Epidermal melanocyte (primary cell): ENCODE measurements at regions not wholly inside any gene's neighbourhood (a gene's known extent, or its start where the extent isn't known, plus 50 kb on each side); places are given as distances from the start of the nearest gene placed in this dataset.
"Not testable (repeated sequence)": the region's sequence is repeated elsewhere in the genome, so short reads cannot be mapped to it uniquely, and the experiment has no call there.

Experiments
- DNase-seq: peaks from one replicate; pipeline ENCODE4 v3.0.0; 2011; ENCODE audit warnings: low spot score; ENCODE audit not compliant: insufficient read length

DNA sequence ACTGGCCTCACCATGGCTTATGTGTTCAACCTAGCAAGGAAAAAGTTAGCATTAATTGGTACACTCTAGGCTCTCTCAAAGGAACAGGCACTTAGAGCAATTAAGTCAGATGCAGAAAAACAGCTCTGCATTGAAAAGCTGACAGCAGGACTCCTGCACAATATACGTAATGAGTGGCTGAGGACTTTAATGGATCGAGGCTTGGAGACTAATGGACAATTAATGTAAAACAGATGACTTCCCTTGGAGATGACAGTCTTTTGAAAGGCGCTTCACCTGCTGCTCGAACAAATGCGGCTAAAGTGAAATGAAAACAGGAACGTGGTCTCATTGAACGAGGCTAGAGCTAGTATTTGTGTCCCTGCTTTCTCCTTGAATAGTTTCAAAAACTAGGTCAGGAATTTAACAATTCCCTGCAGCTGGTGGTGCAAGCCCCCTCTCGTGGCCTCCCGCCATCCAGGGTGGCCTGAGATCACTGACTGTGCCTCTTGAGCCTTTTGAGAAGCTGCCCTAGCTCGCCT is 137.1 kb downstream of the ELOVL4 start:
- no peak for DNase-seq

DNA sequence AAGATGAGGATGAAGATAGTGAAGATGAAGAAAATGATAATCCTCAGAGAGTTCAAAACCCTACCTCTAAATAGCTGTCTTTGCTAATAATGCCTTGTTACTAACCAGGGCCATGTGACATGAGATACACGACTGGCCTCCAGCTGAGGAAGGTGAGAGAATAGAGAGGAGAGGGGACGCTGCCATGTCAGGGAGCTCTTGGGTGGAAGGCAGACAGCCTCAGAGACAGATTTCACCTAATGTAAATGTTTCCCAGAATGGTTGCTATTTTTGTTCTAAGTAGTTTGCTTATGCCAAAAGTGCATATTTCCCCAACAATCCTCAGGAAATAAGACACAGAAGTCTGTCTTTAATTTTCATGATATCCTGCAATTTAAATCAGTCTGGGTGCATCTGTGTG is 138.4 kb downstream of the ELOVL4 start:
- DNase-seq = no peak

DNA sequence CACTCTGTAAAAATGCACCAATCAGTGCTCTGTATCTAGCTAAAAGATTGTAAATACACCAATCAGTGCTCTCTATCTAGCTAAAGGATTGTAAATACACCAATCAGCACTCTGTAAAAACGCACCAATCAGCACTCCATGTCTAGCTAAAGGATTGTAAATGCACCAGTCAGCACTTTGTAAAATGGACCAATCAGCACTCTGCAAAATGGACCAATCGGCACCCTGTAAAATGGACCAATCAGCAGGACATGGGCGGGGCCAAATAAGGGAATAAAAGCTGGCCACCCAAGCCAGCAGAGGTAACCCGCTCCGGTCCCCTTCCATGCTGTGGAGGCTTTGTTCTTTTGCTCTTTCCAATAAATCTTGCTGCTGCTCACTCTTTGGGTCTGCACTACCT is 140.7 kb downstream of the ELOVL4 start:
- not testable (repeated sequence) for DNase-seq

DNA sequence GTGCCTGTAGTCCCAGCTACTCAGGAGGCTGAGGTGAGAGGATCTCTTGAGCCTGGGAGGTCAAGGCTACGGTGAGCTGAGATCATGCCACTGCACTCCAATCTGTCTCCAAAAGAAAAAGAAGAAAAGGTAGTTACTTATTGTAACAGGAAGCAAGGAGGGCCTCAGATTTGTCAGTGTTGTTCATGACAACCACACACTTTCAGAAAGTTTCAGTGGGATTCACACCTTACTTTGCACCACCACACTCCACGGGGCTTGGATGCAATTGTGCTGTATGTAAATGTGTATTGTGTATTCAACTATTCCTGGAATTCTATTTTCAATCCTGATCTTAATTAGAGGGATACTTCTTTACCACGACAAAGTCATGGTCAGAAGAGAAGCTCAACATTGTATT is 142.6 kb downstream of the ELOVL4 start:
- no peak for DNase-seq

DNA sequence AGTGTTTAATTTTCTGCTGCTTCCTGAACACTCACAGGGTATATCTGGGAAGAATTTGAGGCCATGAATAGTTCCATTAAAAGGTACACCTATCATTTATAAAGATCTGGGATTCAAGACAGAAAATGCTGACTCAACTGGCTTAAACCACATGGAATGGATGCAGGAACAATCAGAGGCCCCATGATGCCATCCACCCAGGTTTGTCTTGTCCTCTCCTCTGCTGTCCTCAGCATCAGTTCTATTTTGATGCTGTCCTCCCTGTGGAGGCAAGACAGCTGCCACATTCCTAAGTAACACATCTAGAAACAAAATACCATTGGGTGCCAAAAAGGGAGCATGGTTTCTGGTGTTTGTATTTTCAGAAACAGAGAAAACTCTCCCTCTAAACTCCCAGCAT is 143.4 kb downstream of the ELOVL4 start:
- no peak for DNase-seq

DNA sequence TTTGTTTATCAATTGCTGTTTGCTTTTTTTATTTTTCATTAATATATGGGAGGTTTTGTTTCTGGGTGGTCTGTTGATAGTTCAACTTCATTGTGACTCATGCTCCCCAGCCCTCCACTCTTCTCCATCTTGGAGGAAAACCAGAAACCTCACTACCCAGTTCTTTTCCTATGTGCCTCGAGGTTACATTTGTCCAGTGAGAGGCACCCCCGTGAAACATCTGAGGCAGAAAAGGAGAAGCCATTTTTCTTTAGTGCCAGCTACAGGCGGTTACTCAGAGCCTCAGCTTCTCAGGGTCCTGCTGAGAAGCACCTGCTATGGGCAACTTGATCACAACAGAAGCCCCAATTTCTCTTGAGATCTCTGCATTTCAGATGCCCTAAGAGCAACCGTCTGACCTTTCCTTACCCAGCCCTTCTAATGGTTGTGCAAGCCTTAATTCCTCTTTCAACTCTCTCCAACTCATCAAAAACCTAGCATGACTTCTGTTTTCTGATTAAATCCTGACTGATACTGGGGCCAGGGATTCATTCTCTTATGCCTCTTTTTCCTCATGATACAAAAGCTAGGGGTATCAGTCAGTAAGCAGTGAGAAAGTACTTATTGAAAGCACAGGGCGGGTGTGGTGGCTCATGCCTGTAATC is 144.6 kb downstream of the ELOVL4 start:
- no peak for DNase-seq

DNA sequence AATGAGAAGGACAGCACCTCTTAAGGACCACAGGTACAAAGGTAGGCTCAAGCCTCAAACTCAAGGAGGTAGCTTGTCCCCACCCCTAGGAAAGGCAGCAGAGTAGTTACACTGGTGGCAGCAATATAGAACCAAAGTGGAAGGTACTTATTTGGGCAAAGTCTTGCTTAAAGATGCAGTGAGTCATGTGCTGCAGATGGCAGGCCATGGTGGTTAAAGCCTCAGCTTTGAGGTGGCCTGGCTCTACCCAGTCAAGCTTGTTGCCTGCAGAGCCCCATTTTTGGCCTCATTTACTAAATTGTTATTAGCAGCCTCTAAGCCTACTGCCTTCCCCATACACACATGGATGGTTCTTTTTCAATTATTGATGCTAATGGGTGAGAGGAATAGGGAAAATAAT is 146.0 kb downstream of the ELOVL4 start:
- DNase-seq = no peak

DNA sequence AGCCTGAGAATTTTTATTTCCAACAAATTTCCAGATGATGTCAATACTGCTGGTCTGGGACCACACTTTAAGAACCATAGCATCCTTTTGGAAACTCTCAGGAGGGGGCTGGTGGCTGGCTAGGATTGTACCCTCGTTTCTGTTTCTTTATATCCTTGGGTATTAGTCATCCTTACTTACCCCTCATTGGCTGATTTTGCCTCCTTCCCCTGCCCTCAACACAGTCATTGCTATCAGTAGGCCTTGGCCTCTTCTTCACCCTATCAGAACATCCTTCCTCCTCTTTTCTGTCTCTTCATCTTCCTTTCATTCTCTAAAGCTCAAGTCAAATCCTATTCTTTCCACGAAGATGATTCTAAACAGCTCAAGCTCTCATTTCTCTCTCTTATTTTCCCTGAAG is 148.5 kb downstream of the ELOVL4 start:
- no peak for DNase-seq

DNA sequence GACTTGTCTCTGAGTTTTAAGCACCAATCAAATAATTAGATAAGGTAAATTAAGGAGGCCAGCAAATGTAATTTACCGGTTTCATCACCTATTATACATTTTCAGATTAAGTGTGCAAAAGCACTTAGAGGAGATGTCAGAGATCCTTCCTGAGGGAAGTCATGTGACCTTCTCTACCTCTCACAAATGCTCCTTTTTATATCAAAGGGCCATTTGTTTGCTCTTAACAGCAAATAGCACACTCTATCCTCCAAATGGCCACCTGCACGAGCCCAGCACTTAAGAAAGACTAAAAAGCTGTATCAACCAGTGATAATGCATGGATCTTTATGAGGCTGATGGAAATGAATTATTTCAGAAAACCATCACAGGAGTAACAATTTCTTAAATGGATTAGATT is 149.4 kb downstream of the ELOVL4 start:
- no peak for DNase-seq

DNA sequence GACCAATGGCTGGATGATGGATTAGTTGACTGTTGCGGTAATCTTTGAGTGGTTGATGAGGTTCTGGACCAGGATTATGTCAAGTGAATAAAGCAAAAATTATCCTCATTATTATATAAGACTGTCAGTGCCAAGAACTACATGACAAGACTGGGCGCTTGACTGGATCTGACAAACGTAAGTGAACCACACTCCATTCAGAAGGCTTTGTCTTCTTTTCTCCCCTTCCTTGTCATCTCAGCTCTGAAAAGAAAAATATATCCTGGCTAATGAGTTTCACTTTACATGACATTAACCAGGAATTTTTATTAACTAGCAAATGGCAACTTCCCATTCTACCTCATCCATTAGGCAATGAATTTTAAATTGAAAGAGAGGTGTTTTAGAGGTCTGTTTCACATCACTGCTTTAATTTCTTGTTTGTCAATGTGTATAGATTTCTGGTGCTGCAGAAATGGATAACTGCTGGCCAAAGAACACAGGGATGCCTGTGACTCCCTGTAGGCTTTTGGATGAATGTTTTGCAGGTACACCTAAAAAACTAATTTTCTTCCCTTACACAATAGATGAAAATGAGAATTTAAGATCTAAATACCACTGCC is 150.1 kb downstream of the ELOVL4 start:
- no peak for DNase-seq

DNA sequence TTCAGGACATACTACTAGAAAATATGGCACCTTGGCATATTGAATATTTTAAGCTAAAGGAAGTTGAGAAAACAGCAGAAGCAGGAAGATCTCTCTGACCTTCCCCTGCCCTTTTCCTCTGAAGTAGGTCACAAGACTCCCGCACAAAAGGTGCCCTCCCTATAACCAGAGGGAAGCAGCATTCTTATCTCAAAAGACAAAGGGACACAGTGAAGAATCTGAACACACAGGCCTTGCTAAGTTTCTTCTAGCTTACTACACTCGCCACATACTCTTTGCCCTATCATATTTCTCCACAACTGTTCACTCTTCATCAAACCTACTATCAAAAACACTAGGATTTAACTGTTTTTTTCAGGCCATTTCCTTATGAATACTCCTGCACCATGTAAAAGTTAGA is 151.2 kb downstream of the ELOVL4 start:
- no peak for DNase-seq

DNA sequence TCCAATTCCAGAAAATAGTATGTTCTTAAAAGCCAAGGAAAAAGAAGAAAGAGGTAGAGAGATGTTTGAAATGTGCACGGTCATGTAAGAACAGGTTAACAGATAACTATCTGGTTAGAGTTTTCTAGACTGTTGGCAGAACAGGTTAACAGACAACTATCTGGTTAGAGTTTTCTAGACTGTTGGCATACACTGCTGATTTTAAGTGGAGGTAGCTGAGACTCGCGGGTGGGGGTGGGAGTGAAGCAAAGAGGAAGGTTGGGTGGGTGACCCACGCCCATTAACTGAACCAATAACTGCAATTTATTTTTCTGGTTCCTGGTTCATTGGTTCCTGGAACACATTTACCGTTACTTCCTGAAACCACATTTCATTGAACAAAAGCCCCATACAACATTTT is 157.5 kb downstream of the ELOVL4 start:
- DNase-seq = no peak

DNA sequence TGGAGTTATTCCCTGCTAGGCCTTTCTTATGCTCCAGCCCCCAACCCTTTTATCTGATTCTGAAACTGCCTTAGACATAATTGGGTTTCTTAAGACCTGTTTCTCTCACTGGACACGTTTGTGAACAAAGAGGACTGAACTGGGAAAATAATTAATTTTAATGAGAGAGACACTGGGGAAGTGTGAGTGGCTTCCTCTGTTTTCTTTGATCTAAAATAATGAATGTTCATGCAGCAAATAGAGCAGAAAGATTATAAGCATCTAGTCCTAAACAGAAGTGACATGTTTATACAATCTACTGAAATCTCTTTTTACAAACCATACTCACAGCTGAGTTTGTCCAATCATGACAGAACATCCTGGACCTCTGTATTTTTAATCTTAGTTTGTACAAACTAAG is 157.6 kb downstream of the SH3BGRL2 start:
- DNase-seq = no peak

DNA sequence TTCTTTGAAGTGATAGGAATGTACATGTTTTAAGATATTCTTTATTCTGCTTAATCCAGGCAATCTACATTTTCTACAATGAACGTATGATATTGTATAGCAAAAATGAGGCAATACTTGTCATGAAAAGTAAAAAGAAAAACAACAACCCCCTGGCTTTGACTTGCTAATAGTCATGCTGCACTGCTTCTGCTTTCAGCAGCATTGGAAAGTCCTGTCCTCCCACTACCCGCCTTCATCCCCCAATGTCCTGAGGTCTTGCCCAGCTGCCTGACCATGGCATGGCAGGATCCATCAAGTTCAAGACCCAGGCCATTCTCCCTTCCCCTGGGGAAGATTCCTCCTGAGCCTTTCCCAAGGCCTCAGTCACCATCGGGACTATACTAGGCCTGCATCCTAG is 156.5 kb downstream of the SH3BGRL2 start:
- no peak for DNase-seq

DNA sequence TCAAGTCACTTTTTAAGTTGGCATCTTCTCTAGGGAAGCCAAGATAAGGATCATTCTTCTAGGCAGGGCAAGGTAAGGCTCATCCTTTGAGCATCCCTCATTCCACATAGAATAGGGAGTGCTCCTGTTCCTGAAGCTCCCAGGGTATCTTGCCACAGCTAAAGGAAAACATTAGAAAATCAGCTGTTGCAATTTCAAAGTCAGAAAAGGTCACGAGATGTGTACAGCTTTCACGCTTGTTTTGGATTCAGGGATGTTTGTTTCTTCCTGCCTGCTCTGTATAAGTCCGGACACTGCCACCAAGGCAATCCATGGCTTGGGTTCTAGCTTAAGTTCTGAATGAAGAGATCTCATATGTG is 153.2 kb downstream of the SH3BGRL2 start:
- DNase-seq = no peak

DNA sequence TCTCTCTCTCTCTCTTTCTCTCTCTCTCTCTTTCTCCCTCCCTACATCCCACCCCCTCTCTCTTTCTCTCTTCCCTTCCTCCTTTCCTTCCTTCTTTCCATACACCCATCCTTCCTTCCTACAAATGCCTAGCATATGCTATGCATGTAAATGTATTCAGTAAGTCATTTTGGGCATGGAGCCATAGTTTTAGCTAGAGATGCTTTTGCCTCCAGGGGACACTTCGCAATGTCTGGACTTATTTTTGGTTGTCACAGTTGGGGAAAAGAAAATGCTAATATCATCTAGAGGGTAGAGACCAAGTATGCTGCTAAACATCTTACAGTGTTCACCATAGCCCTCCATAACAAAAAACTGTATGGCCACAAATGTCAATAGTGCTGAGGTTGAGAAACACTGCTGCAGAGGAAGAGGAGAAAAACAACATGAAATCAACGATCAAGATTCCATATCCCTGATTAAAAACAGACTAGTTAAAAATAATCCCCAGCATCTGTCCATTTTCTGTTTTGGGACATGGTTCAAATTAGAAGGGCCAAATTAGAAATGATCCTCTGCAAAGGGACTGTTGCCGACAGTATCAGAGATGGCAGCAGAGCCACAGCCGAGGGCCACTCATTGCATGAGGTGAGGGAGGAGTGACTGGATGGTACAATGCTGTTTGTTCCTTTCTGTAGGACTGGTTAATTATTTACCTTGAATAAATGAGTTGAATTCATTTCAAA is 152.7 kb downstream of the SH3BGRL2 start:
- DNase-seq = no peak

DNA sequence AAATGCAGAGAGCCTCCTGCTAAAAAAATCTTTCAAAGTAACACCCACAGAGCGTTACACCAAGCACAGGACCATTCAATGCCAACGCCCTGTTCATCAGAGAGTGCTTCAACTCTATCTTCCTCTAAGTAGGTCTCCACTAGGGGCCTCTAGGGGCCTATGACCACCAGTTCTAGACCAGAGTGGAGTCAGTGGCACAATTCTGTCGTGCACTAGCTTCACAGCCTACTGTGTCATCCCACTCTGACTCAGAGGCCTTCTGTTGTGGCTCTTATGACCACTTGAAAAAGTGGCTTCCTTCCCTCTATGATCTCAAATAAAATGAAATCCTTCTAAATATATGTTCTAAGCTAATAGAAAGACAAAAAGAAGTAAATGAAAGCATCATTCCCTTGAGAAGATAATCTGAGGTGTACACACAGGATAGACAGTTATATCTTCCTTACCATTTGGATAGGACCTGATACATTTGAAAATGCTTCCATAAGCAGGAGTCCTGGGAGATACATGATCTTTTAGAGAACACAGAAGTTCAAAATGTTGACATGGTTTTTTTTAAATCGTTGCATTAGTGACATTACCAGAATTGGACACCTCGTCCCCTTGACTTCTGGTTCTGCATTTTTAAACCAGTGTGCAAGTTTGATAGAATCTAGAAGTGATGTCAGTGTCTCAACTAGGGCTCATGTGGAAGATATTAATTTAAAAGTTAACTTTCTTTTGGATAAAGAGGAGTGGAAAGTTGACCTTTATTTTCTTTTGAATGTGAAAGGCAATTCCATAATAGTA is 151.9 kb downstream of the SH3BGRL2 start:
- no peak for DNase-seq

DNA sequence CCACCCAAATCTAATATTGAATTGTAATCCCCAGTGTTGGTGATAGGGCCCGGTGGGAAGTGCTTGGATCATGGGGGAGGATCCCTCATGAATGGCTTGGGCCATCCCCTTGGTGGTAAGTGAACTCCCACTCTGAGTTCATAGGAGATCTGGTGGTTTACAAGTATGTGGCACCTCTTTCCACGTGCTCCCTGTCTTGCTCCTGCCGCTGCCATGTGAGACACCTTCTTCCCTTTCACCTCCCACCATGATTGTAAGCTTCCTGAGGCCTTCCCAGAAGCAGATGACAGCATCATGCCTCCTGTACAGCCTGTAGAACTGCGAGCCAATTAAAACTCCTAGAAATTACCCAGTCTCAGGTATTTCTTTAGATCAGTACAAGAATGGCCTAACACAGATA is 150.8 kb downstream of the SH3BGRL2 start:
- DNase-seq = no peak

DNA sequence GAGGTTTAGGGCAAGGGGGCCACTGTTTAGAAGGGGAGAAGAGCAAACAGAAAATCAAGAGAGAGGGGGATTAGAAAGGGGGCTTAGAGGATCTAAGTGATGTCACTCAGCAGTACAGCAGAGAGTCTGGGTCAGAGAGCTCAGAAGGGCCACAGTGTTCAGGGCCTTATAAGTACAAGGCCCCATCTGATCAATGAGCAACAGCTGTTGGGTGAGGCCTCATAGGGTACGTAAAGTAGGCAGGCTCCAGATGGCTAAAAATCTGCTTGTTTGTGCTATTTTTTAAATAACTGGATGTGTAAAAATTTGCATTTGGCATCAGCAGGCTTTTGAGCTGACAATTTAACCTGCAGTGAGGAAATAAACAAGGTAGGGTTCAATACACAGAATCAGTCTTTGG is 149.8 kb downstream of the SH3BGRL2 start:
- DNase-seq = no peak

DNA sequence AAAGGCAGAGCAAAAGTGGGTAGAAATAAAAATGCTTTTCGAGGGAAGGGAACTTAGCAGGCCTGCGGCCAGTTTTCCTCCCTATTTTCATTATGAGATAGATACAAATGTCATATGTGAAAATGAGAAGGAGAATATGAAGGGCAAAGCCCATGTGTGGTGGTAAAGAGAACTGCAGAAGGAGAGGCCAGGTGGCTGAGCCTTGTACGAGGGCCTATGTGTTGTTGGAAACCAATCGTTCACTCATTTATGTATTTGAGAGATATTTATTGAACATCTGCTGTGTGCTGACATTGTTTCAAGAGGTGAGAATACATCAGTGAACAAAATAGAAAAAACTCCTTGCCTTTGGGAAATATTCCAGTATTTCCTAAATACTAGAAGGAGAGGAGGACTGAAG is 147.7 kb downstream of the SH3BGRL2 start:
- DNase-seq = no peak

DNA sequence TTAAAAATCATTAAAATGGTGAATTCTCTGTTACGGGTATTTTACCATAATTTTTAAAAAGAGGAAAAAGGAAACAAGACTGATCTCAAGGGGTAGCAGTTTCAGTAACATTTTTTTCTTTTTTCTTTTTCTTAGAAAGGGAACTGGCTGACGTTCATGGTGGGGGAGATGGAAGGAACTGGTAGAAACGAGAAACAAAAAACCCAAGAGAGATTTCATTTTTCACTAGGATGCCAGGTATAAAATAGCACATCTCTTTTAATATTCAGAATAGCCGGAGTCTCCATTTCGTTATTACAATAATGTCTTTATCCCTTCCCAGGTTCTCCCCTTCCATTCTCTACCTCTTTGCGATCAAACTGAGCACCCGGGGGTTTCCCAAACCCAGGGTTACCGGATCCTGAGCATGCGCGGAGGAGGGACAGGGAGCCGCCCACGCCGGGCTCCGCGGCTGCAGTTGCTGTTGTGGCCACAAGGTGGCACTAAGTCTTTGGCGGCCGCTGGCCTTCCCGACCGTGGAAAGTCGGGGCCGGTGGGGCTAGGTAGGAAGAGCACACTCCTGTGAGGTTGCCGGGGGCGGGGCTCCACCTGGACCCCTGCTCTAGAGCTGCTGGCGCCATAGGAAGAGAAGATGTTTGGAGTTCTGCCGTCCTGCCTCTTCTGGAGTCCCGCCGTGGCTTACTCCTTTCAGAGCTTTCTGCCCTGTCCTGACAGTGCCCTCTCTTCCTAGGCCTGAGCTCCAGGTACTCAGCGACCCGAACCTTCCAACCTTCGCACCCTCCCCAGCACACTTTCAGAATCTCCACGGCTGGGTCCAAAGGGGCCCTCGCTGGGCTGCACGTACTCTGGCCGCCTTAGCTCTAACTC is 146.8 kb downstream of the SH3BGRL2 start:
- DNase-seq = peak; percentile 79
